Colonic mucosa (tissue), 4 donors: ENCODE measurements at regions not wholly inside any gene's neighbourhood (a gene's known extent, or its start where the extent isn't known, plus 50 kb on each side); places are given as distances from the start of the nearest gene placed in this dataset.

Source experiments
- DNase-seq: peaks from one replicate; pipeline ENCODE4 v3.0.0-alpha.2; 2020
- H3K27ac ChIP-seq: fragments of 200-600 bp; one replicate; pipeline ENCODE4 v1.8.0; 2021
- H3K27me3 ChIP-seq: fragments of 200-600 bp; one replicate; pipeline ENCODE4 v1.8.0; 2021
- H3K36me3 ChIP-seq: fragments of 200-600 bp; one replicate; pipeline ENCODE4 v1.8.0; 2021
- H3K4me1 ChIP-seq: fragments of 200-600 bp; one replicate; pipeline ENCODE4 v1.8.0; 2021; ENCODE audit warnings: mild to moderate bottlenecking
- H3K4me3 ChIP-seq: fragments of 200-600 bp; one replicate; pipeline ENCODE4 v1.8.0; 2021
- H3K9ac ChIP-seq, 2 donors: one replicate each; pipeline ENCODE4 v1.7.0; 2013; ENCODE audit warnings: control low read depth in 2 of 2, low read depth in 2 of 2, low read length in 2 of 2
- H3K9me3 ChIP-seq: fragments of 200-600 bp; one replicate; pipeline ENCODE4 v1.8.0; 2021
- intact Hi-C: fragments of 100-400 bp; cut with DNase I; formaldehyde crosslinking; loops from one replicate; pipeline ENCODE4 v1.14.1; 2022
- TF ChIP-seq, protein P1 (sequence below): fragments of 200-600 bp; IDR thresholded peaks from one replicate; pipeline ENCODE4 v1.8.0; 2022; ENCODE audit warnings: antibody characterized with exemption, mild to moderate bottlenecking
- donor health status: healthy.
- donor health status: DM: no; HTN: no; CAD: no.
- donor health status: DM: no; HTN: no; CAD: no.

DNA sequence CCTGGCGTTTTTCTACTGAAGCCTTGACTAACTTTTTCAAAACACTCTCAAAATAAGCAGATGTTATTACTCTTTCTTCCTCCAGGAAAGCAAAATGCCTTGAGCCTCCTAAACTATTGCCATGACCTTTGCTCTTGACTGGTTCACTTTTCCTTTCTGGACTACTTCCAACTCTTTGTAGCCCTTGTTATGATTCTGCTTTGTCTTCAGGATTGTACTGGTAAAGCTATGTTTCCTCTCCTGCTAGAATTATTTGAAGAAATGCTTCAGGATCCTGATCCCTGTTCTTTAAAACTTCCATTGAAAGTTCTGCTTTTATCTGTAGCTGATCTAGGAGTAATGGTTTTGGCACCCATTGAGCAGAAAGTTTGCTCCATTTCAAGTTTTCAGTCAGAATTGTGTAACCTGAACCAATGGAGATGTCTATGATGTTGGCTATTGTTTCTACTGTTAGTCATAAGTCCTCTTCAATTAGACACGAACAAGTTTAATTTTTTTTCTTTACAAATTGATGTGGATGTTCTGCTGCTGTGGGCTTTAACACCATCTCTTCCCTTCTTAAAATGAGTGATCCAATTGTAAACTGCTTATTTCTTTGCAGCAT is 1356.4 kb downstream of the EFNA5 start:
- H3K27me3 ChIP-seq = no peaks in the 10 kb centered on the region
- H3K4me3 ChIP-seq = no peak overlapping the region
- no peaks in the 10 kb centered on the region for H3K36me3 ChIP-seq
- TF ChIP-seq, protein P1, sequence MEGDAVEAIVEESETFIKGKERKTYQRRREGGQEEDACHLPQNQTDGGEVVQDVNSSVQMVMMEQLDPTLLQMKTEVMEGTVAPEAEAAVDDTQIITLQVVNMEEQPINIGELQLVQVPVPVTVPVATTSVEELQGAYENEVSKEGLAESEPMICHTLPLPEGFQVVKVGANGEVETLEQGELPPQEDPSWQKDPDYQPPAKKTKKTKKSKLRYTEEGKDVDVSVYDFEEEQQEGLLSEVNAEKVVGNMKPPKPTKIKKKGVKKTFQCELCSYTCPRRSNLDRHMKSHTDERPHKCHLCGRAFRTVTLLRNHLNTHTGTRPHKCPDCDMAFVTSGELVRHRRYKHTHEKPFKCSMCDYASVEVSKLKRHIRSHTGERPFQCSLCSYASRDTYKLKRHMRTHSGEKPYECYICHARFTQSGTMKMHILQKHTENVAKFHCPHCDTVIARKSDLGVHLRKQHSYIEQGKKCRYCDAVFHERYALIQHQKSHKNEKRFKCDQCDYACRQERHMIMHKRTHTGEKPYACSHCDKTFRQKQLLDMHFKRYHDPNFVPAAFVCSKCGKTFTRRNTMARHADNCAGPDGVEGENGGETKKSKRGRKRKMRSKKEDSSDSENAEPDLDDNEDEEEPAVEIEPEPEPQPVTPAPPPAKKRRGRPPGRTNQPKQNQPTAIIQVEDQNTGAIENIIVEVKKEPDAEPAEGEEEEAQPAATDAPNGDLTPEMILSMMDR = no peak
- H3K27ac ChIP-seq = no peak overlapping the region
- intact Hi-C loops = no loop called here
- no peak for DNase-seq
- H3K9ac ChIP-seq = no peak overlapping the region
- no peaks in the 10 kb centered on the region for H3K4me1 ChIP-seq
- H3K9me3 ChIP-seq = no peaks in the 10 kb centered on the region

DNA sequence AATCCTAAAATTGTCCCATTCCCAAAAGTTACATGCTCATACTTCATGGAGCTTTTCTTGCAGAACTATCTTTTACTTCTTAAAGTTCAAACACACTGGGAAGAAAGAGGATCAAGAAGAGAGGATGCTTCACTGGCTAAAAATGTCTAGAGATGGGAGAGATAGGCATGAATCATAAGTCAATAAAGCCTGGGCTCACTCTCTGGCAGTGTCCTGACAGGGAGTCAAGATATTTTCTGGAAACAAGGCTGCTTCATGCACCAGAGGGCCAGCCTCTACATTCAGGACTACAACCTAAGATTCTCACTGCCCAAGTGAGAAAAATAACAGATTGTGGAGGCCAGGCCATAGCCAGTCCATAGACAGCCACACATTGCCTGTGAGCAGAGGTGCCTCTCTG is 1358.4 kb downstream of the EFNA5 start:
- H3K36me3 ChIP-seq = no peaks in the 10 kb centered on the region
- intact Hi-C loops = no loop called here
- TF ChIP-seq, protein P1 = no peak
- H3K4me1 ChIP-seq = no peaks in the 10 kb centered on the region
- H3K27ac ChIP-seq = no peak overlapping the region
- H3K9ac ChIP-seq = no peak overlapping the region
- DNase-seq = no peak
- no peaks in the 10 kb centered on the region for H3K27me3 ChIP-seq
- no peaks in the 10 kb centered on the region for H3K9me3 ChIP-seq
- H3K4me3 ChIP-seq = no peak overlapping the region

DNA sequence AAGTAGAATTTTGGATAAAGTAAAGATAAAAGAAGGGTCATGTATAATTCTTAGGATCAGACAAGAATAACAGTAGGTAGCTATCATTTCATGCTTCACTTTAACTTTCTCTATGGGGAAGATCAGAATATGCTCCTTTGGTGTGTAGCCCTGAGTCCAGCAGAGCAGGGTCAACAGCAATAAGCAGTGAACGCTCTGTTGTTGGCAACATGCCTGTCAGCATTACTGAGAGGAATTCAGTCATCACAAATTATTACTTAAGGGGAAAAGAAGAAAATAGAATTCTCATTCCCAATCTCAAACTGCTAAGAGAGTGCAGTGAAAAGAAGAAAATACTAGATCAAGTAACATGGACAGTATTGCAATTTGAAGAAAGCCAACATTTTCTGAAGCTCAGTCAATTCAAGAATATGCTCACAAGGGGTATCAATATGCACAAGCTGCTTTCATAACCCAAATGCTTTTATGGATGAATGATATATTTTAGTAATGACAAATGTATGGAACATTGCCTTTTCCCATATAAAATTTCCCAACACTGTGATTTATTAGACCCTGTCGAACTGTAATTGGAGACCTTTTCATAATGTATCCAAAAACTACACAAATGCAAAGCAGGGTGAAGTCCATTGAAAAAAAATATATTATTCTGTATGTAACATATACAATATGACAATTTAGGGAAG is 1359.4 kb downstream of the EFNA5 start:
- TF ChIP-seq, protein P1 = no peak
- intact Hi-C loops = no loop called here
- Histone ChIP-seq H3K27me3 (no peaks in the 10 kb centered on the region), H3K36me3 (no peaks in the 10 kb centered on the region), H3K9ac (no peak overlapping the region), H3K4me1 (no peaks in the 10 kb centered on the region), H3K4me3 (no peak overlapping the region), H3K27ac (no peak overlapping the region), H3K9me3 (no peaks in the 10 kb centered on the region)
- no peak for DNase-seq

DNA sequence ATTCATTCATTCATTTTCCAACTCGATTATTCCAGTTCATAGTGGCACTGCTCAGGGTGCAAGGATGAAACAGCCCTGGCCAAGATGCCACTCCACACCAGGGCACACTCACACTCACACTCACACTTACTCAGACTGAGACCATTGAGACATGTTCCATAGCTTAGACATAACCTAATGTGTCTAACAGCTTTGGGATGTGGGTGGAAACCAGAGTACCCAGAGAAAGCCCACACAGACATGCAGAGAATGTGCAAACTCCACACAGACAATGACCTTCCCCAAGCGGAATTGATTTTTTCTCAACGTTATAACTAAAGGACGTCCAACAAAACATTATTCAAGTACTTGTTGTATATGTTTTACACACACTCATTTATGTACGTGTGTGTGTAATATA is 1363.5 kb downstream of the EFNA5 start:
- H3K9ac ChIP-seq = no peak overlapping the region
- intact Hi-C loops = no loop called here
- no peak overlapping the region for H3K4me3 ChIP-seq
- H3K36me3 ChIP-seq = no peaks in the 10 kb centered on the region
- H3K4me1 ChIP-seq = no peaks in the 10 kb centered on the region
- H3K27ac ChIP-seq = no peak overlapping the region
- no peaks in the 10 kb centered on the region for H3K27me3 ChIP-seq
- TF ChIP-seq, protein P1 = no peak
- no peak for DNase-seq
- no peaks in the 10 kb centered on the region for H3K9me3 ChIP-seq

DNA sequence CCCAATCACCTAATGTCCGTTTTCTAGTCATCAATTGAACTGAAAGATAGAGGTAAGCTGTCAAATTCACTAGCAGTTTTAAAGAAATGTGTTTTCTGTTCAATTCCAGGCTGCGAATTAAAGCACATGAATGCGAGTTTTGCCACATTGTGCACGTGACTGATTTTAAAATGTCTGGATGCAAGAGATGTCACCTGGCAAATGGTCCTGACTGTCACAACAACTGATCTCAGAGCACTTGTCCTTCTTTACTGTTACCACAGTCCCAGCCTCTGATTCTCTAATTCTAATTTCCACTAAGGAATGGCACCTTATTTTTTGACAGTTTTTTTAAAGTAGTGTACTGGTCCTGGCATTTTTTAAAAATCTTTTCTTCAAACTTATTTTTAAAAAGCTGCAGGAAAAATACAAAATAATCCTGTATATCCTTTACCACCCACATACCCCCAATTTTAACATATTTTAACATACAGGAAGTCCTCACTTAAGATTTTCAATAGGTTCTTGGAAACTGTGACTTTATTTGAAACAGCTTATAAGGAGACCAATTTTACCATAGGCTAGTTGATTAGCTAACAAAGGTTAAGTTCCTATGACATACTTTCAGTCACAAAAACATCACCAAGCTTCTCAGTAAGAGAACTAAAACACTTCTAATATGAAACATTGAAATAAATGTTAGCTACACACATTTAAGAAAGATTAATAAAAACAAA is 1364.3 kb downstream of the EFNA5 start:
- no peaks in the 10 kb centered on the region for H3K27me3 ChIP-seq
- H3K36me3 ChIP-seq = no peaks in the 10 kb centered on the region
- TF ChIP-seq, protein P1 = no peak
- no peak overlapping the region for H3K27ac ChIP-seq
- no peak for DNase-seq
- H3K4me1 ChIP-seq = no peaks in the 10 kb centered on the region
- no peak overlapping the region for H3K4me3 ChIP-seq
- intact Hi-C loops = no loop called here
- H3K9ac ChIP-seq = no peak overlapping the region
- no peaks in the 10 kb centered on the region for H3K9me3 ChIP-seq
